Right lobe of liver (tissue), 4 donors: ENCODE measurements at regions not wholly inside any gene's neighbourhood (a gene's known extent, or its start where the extent isn't known, plus 50 kb on each side); places are given as distances from the start of the nearest gene placed in this dataset.

Source experiments
- POLR2A ChIP-seq: fragments of 450-650 bp; IDR thresholded peaks from one replicate; pipeline ENCODE4 v1.6.1; 2017; ENCODE audit warnings: antibody characterized with exemption, mild to moderate bottlenecking
- TF ChIP-seq, protein P1 (sequence below), 4 donors: fragments of 200-600 bp in 3 of 4; fragments of 450-650 bp in 1 of 4; IDR thresholded peaks; one replicate each; pipeline versions ENCODE4 v1.5.1 to v1.8.0; 2016 to 2022; ENCODE audit warnings: antibody characterized with exemption in 4 of 4, mild to moderate bottlenecking in 2 of 4
- donor health status: DM: no; HTN: no; CAD: no.
- donor health status: DM: no; HTN: no; CAD: no.
- donor health status: DM: no; HTN: yes; CAD: no.

DNA sequence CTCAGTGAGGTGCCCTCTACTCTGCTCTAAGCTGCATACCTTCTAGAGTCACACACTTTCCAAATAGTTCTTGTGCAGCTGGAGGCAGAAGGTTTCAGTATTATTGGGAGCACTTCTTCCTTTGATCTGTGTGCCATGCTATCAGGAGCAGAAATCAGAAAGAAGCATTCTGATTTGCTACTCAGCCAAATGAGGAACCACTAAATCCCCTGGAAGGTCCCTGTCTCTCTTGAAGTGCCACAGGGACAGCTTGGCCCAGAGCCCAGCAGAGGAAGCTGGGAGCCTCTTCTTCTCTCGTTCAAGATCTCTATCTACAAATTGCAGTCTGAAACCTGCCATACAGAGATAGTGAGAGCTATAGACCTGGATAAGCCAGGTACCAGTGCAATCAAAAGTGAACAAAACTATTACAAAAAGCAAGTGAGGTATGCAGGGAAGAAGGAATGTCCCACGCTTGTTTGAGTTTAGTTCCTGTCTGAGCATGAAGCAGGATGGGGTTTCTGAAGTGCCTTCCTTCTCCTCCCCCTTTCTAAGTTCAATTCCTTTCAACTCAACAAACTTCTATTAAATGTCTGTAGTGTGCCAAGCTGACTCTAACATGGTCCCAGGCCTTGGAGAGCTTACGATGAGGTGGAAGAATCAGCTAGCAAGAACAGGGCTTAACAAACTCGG is 100.9 kb upstream of the PARP11 start:
- TF ChIP-seq, protein P1, sequence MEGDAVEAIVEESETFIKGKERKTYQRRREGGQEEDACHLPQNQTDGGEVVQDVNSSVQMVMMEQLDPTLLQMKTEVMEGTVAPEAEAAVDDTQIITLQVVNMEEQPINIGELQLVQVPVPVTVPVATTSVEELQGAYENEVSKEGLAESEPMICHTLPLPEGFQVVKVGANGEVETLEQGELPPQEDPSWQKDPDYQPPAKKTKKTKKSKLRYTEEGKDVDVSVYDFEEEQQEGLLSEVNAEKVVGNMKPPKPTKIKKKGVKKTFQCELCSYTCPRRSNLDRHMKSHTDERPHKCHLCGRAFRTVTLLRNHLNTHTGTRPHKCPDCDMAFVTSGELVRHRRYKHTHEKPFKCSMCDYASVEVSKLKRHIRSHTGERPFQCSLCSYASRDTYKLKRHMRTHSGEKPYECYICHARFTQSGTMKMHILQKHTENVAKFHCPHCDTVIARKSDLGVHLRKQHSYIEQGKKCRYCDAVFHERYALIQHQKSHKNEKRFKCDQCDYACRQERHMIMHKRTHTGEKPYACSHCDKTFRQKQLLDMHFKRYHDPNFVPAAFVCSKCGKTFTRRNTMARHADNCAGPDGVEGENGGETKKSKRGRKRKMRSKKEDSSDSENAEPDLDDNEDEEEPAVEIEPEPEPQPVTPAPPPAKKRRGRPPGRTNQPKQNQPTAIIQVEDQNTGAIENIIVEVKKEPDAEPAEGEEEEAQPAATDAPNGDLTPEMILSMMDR (IDR thresholded peaks at IDR 0.05), result no peak
- TF ChIP-seq POLR2A, result no peak
